Activated B cell treated with CpG ODN at 0.5 μM for 24 hours (primary cell): ENCODE measurements at regions not wholly inside any gene's neighbourhood (a gene's known extent, or its start where the extent isn't known, plus 50 kb on each side); places are given as distances from the start of the nearest gene placed in this dataset.
"Not testable (repeated sequence)": the region's sequence is repeated elsewhere in the genome, so short reads cannot be mapped to it uniquely, and the experiment has no call there.

Experiments
- ATAC-seq: fragments of 200-7000 bp; cut with Tn5 transposase; one replicate; pipeline ENCODE4 v1.10.0; 2021; ENCODE audit warnings: low read depth, mild to moderate bottlenecking, moderate library complexity
- CTCF ChIA-PET: fragments of 350-600 bp; sonication (Branson Sonifier 250); formaldehyde crosslinking; loops from one replicate; lab custom pipeline; 2021; ENCODE audit warnings: antibody characterized with exemption; lab: Charles Lee
- POLR2A ChIA-PET: fragments of 350-600 bp; sonication (Branson Sonifier 250); formaldehyde crosslinking; loops from one replicate; lab custom pipeline; 2021; ENCODE audit warnings: antibody characterized with exemption; lab: Charles Lee
- DNase-seq: peaks from one replicate; pipeline ENCODE4 v3.0.0; 2022
- H3K27ac Mint-ChIP-seq: one replicate; pipeline ENCODE4 v1.8.0; 2020; ENCODE audit warnings: mixed read lengths
- H3K27me3 Mint-ChIP-seq: one replicate; pipeline ENCODE4 v1.8.0; 2021; ENCODE audit warnings: mixed read lengths
- H3K36me3 Mint-ChIP-seq: one replicate; pipeline ENCODE4 v1.8.0; 2021; ENCODE audit warnings: low read depth, mixed read lengths
- H3K4me1 Mint-ChIP-seq: one replicate; pipeline ENCODE4 v1.8.0; 2021; ENCODE audit warnings: mixed read lengths
- H3K4me3 Mint-ChIP-seq: one replicate; pipeline ENCODE4 v1.8.0; 2020; ENCODE audit warnings: mild to moderate bottlenecking, mixed read lengths
- H3K9me3 Mint-ChIP-seq: one replicate; pipeline ENCODE4 v1.8.0; 2020; ENCODE audit warnings: mixed read lengths
- intact Hi-C: fragments of 100-400 bp; cut with micrococcal nuclease; formaldehyde crosslinking; loops from one replicate; pipeline ENCODE4 v1.15.1; 2024
- TF ChIP-seq, protein P1 (sequence below): fragments of 200-600 bp; IDR thresholded peaks from one replicate; pipeline ENCODE4 v1.8.0; 2022; ENCODE audit warnings: antibody characterized with exemption, mild to moderate bottlenecking

DNA sequence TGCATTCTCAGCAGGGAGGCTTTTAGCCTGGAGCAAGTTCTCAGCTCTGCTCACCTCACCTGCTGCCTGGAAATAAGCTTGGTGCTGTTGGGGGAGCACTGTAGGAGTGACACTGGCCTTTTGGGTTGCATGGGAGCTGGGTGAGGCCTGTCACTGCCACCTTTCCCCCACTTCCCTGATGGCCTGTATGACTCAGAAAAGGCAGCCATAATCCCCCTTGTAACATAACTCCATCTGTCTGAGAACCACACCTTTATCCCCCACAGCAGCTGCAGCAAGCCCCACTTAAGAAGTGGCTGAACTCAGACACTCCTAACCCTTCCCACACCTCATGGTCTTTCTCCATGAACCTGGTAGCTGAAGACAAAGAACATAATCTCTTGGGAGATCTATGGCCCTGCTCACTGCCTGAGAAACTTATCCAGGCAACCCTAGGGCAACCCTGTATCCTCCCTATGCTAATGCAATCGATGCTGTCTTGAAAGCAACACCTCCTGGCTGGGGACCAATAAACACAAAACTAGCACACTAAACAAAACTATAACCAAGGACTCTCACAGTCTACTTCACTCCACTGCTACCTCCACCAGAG, 258.9 kb upstream of the OSR1 start:
- DNase-seq (no peak), ATAC-seq (no peak)
- POLR2A ChIA-PET: no interaction called here
- CTCF ChIA-PET: no interaction called here
- H3K27ac Mint-ChIP-seq: no peak overlapping the region
- H3K36me3 Mint-ChIP-seq: no peaks in the 10 kb centered on the region
- H3K4me1 Mint-ChIP-seq: no peaks in the 10 kb centered on the region
- intact Hi-C loops: no loop called here
- no peaks in the 10 kb centered on the region for H3K27me3 Mint-ChIP-seq
- TF ChIP-seq, protein P1, sequence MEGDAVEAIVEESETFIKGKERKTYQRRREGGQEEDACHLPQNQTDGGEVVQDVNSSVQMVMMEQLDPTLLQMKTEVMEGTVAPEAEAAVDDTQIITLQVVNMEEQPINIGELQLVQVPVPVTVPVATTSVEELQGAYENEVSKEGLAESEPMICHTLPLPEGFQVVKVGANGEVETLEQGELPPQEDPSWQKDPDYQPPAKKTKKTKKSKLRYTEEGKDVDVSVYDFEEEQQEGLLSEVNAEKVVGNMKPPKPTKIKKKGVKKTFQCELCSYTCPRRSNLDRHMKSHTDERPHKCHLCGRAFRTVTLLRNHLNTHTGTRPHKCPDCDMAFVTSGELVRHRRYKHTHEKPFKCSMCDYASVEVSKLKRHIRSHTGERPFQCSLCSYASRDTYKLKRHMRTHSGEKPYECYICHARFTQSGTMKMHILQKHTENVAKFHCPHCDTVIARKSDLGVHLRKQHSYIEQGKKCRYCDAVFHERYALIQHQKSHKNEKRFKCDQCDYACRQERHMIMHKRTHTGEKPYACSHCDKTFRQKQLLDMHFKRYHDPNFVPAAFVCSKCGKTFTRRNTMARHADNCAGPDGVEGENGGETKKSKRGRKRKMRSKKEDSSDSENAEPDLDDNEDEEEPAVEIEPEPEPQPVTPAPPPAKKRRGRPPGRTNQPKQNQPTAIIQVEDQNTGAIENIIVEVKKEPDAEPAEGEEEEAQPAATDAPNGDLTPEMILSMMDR: no peak
- no peak overlapping the region for H3K4me3 Mint-ChIP-seq
- peaks cover 31% of the 10 kb centered on the region for H3K9me3 Mint-ChIP-seq

DNA sequence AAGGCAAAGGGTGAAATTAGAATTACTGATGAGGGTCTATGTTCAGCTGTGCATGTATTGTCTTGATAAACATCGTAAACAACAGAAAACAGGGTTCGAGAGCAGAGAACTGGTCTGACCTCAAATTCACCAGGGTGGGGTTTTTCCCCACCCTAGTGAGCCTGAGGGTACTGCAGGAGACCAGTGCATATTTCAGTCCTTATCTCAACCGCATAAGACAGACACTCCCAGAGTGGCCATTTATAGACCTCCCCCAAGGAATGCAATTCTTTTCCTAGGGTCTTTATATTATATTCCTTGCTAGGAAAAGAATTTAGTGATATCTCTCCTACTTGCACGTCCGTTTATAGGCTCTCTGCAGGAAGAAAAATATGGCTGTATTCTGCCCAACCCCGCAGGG, 257.0 kb upstream of the OSR1 start:
- ATAC-seq, H3K27me3 Mint-ChIP-seq, H3K27ac Mint-ChIP-seq, H3K4me3 Mint-ChIP-seq, H3K4me1 Mint-ChIP-seq, CTCF ChIA-PET, H3K36me3 Mint-ChIP-seq, DNase-seq, POLR2A ChIA-PET, intact Hi-C loops: not testable (repeated sequence)
- peaks cover 31% of the 10 kb centered on the region for H3K9me3 Mint-ChIP-seq

DNA sequence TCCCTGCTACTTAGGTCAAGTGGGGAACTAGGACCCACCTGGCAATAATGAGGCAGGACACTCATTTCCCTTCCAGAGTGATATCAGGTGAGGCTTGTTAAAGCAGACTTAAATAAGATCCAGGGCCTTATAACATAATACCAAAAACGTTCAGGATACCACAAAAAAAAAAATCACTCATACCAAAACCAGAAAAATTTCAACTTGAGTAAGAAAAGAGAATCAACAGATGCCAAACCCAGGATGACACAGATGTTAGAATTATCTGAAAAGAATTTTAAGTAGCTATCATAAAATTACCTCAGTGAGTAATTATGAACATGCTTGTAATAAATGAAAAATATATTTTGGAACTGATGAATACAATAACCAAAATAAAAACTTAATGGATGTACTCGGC, 255.6 kb upstream of the OSR1 start:
- no peaks in the 10 kb centered on the region for H3K4me1 Mint-ChIP-seq
- H3K27ac Mint-ChIP-seq: no peak overlapping the region
- H3K9me3 Mint-ChIP-seq: peaks cover 29% of the 10 kb centered on the region
- intact Hi-C loops: no loop called here
- ATAC-seq (no peak), DNase-seq (no peak)
- POLR2A ChIA-PET: no interaction called here
- no peak overlapping the region for H3K4me3 Mint-ChIP-seq
- H3K27me3 Mint-ChIP-seq: peaks cover 4% of the 10 kb centered on the region
- TF ChIP-seq, protein P1: no peak
- H3K36me3 Mint-ChIP-seq: no peaks in the 10 kb centered on the region
- CTCF ChIA-PET: no interaction called here

DNA sequence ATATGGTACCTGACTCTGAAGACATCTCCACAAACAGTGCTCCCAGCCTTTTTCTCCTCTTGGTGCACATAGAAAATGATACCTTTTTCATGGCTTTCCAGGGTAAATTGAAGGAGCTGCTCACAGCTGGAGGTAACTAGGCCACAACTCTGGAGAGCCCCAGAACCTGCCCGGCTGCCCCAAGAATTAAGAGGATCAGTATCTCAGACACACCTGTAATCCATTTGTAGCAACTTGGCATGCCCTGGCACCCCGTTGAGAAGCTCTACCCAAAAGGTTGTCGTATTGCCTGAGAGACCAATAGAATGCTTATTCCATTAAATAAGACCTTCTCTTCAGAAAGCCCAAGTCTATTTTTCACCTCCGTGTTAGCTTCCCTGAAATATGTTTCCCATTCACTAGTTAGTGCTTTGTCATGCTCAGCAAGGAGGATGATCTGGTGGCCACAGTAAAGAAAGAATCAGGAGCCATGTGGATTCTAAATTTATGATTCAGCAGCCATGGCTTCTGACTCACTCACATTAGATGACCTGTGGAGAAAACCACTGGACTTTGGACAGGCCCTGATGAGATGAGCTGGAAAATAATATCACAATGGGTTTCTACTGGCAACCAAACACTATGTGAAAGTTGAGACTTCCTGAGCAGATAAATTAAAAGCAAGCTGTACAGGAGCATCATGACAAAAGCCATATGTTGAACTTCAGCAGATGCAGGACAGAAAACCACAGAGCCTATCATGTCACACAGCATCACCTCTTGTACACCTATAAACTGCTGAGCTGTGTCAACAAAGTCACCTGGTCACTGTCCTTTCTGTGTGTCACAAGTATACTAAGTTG, 253.3 kb upstream of the OSR1 start:
- DNase-seq: no peak
- CTCF ChIA-PET: no interaction called here
- Mint-ChIP-seq H3K36me3 (no peaks in the 10 kb centered on the region), H3K27me3 (peaks cover 4% of the 10 kb centered on the region), H3K9me3 (peaks cover 19% of the 10 kb centered on the region), H3K27ac (no peak overlapping the region), H3K4me1 (no peaks in the 10 kb centered on the region), H3K4me3 (no peak overlapping the region)
- TF ChIP-seq, protein P1: no peak
- intact Hi-C loops: no loop called here
- POLR2A ChIA-PET: no interaction called here
- no peak for ATAC-seq

DNA sequence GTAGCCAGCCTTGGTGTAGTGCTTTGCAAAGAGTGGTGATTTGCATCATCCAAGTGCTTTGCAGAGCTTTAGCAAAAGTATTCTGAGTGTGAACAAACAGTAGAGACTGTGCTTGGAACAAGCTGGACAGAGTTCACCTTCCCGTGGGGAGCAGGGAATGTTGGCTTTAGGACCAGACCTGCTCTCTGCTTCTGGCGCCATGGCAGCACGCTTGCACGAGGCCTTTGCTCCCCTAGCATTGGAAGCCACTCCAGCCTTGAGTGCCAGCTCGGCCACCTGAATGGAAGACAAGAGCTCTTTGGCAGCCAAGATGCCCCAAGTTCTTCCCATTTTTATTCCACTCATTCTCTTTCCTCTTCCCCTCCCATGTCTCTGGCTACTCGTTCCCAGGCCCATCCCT, 250.8 kb upstream of the OSR1 start:
- ATAC-seq: no peak
- Mint-ChIP-seq H3K9me3 (peaks cover 7% of the 10 kb centered on the region), H3K4me1 (no peaks in the 10 kb centered on the region), H3K4me3 (no peak overlapping the region), H3K27me3 (peaks cover 4% of the 10 kb centered on the region), H3K27ac (no peak overlapping the region), H3K36me3 (no peaks in the 10 kb centered on the region)
- DNase-seq: no peak
- intact Hi-C loops: no loop called here
- TF ChIP-seq, protein P1: no peak
- POLR2A ChIA-PET: no interaction called here
- CTCF ChIA-PET: no interaction called here
